ENCODE measurements at regions not wholly inside any gene's neighbourhood (a gene's known extent, or its start where the extent isn't known, plus 50 kb on each side); places are given as distances from the start of the nearest gene placed in this dataset.

DNA sequence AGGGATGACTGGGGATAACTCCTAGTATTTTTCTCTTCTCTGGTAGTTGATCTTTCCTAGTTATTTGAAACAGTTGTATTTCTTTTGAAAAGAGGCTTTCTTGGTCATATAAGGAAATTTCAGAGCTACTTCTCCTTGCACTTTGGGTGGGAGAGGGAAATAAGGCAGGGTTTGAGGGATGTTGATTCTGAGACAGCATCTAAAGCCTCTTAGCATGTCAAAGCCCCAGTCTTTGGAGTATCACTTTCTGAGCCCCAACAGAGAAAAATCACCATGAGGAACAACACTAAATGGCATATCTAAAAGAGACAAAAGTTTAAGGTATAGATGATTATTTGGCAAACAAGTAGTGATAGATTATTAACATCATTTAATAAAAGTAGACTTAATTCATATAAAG is 688.1 kb downstream of the TRAM1L1 start:
- Histone ChIP-seq H3K9ac (ENCODE audit: extremely low read depth, insufficient read length, low read length) (no peak overlapping the region), H3K56ac (ENCODE audit: insufficient read length, low read depth, low read length) (no peak overlapping the region), H2BK15ac (ENCODE audit: low read depth, low read length) (no peak overlapping the region), H2BK120ac (ENCODE audit: low read depth, low read length, poor library complexity, severe bottlenecking) (no peak overlapping the region), H3K27me3 (ENCODE audit: insufficient read depth, low read length) (no peaks in the 10 kb centered on the region), H3K4me2 (ENCODE audit: insufficient read depth, insufficient read length, low read length) (no peak overlapping the region), H2BK5ac (ENCODE audit: insufficient read length, low read length) (no peak overlapping the region), H3K18ac (ENCODE audit: insufficient read length, low read depth, low read length) (no peak overlapping the region), H3K79me2 (ENCODE audit: insufficient read depth, low read length) (no peaks in the 10 kb centered on the region), H4K5ac (ENCODE audit: insufficient read length, low read depth, low read length) (no peak overlapping the region), H2AK5ac (ENCODE audit: insufficient read length, low read length) (no peak overlapping the region), H3K27ac (ENCODE audit: insufficient read length, low read depth, low read length) (no peak overlapping the region), H4K20me1 (ENCODE audit: control insufficient read depth, insufficient read depth, insufficient read length) (no peaks in the 10 kb centered on the region), H3K79me1 (ENCODE audit: insufficient read depth, low read depth, low read length, poor library complexity, severe bottlenecking) (no peaks in the 10 kb centered on the region), H3K4ac (ENCODE audit: low read depth, low read length) (no peak overlapping the region), H4K8ac (replicated peaks; ENCODE audit: insufficient read length, low read depth, low read length) (no peak overlapping the region), H3T11ph (ENCODE audit: low read length) (no peak overlapping the region), H3K23me2 (ENCODE audit: insufficient read length, low read depth, low read length, poor library complexity, severe bottlenecking) (no peaks in the 10 kb centered on the region), H3K14ac (ENCODE audit: insufficient read depth, low read length) (no peak overlapping the region), H4K91ac (ENCODE audit: insufficient read length, low read depth, low read length) (no peak overlapping the region), H2AFZ (ENCODE audit: low read length) (no peak overlapping the region), H3K9me3 (ENCODE audit: control insufficient read depth, low read depth, low read length) (no peaks in the 10 kb centered on the region), H3K4me1 (ENCODE audit: insufficient read depth, low read length) (no peaks in the 10 kb centered on the region; the same call in 1 of the 2 replicates), H2BK12ac (ENCODE audit: insufficient read length, low read depth, low read length) (no peak overlapping the region), H2BK20ac (ENCODE audit: low read depth, low read length, poor library complexity, severe bottlenecking) (no peak overlapping the region), H3K23ac (ENCODE audit: insufficient read length, low read depth, low read length) (no peak overlapping the region)
- no peaks in the 10 kb centered on the region for H3K27me3 Mint-ChIP-seq (ENCODE audit: low read depth)
- peaks cover 4 to 14% of the 10 kb centered on the region in 2 experiments for H3K4me1 Mint-ChIP-seq
- H3K27ac Mint-ChIP-seq: no peak overlapping the region; a peak in 1 of 7 replicates
- H3K36me3 Mint-ChIP-seq (ENCODE audit: insufficient read depth in 1 of 3, low read depth in 3 of 3): no peaks in the 10 kb centered on the region
- H3K9me3 Mint-ChIP-seq: no peaks in the 10 kb centered on the region
- TF ChIP-seq, protein P1, sequence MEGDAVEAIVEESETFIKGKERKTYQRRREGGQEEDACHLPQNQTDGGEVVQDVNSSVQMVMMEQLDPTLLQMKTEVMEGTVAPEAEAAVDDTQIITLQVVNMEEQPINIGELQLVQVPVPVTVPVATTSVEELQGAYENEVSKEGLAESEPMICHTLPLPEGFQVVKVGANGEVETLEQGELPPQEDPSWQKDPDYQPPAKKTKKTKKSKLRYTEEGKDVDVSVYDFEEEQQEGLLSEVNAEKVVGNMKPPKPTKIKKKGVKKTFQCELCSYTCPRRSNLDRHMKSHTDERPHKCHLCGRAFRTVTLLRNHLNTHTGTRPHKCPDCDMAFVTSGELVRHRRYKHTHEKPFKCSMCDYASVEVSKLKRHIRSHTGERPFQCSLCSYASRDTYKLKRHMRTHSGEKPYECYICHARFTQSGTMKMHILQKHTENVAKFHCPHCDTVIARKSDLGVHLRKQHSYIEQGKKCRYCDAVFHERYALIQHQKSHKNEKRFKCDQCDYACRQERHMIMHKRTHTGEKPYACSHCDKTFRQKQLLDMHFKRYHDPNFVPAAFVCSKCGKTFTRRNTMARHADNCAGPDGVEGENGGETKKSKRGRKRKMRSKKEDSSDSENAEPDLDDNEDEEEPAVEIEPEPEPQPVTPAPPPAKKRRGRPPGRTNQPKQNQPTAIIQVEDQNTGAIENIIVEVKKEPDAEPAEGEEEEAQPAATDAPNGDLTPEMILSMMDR (conservative IDR thresholded peaks at IDR 0.05): no peak
- H3K4me3 Mint-ChIP-seq: no peak overlapping the region
- no peak for DNase-seq
